ENCODE measurements at regions not wholly inside any gene's neighbourhood (a gene's known extent, or its start where the extent isn't known, plus 50 kb on each side); places are given as distances from the start of the nearest gene placed in this dataset.

DNA sequence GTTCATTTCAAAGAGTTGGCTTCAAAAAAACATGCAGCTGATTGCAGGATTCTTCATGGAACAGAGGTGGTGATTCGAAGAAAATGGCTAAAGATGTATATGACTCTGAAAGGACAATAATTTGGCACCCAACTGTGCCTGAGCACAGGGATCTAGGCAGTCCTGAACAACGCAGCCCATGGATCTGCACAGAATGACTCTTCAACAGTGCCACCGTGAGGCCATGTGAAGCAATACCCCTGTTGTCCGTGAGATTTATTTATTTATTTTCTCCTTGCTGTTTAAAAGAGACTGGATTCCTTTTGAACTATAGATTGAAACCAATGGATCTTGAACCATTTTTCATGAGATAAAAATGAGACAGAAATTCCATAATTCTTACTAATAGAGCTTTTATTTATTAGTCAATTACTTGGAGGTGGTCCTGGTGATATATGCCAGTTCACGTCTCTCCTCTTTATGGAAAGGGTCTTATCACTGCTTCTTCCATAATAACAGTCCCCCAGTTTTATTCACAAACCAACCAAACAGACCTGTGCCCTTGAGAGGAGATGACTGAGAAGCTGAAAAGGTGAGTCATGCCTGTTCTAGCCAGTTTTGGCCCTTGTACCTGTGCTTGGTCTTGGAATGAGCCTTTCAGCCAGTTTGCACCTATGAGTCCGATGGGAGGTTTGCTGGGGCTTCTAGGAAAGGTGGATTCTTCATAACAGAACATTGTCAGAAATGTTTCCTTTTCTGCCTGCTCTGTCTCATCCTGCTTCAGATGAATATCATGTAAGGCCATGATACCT, 1598.3 kb downstream of the AACS start:
- TF ChIP-seq, protein P1, sequence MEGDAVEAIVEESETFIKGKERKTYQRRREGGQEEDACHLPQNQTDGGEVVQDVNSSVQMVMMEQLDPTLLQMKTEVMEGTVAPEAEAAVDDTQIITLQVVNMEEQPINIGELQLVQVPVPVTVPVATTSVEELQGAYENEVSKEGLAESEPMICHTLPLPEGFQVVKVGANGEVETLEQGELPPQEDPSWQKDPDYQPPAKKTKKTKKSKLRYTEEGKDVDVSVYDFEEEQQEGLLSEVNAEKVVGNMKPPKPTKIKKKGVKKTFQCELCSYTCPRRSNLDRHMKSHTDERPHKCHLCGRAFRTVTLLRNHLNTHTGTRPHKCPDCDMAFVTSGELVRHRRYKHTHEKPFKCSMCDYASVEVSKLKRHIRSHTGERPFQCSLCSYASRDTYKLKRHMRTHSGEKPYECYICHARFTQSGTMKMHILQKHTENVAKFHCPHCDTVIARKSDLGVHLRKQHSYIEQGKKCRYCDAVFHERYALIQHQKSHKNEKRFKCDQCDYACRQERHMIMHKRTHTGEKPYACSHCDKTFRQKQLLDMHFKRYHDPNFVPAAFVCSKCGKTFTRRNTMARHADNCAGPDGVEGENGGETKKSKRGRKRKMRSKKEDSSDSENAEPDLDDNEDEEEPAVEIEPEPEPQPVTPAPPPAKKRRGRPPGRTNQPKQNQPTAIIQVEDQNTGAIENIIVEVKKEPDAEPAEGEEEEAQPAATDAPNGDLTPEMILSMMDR (IDR thresholded peaks at IDR 0.05) = peak; percentile 81
- no peak for TF ChIP-seq ZFX (IDR thresholded peaks at IDR 0.05; ENCODE audit: borderline replicate concordance)
